Parathyroid adenoma (tissue), 2 donors: ENCODE measurements at regions not wholly inside any gene's neighbourhood (a gene's known extent, or its start where the extent isn't known, plus 50 kb on each side); places are given as distances from the start of the nearest gene placed in this dataset.

Experiments used
- H2AFZ ChIP-seq: fragments of 300-600 bp; sonication (generic); one replicate; pipeline ENCODE4 v1.7.0; 2017; ENCODE audit warnings: antibody characterized with exemption, mild to moderate bottlenecking
- H3K27ac ChIP-seq: fragments of 300-600 bp; sonication (generic); one replicate; pipeline ENCODE4 v1.7.0; 2017
- H3K27me3 ChIP-seq: fragments of 300-600 bp; sonication (generic); one replicate; pipeline ENCODE4 v1.7.0; 2017; ENCODE audit warnings: low read length; ENCODE audit not compliant: control insufficient read depth, insufficient read depth
- H3K36me3 ChIP-seq: fragments of 300-600 bp; sonication (generic); one replicate; pipeline ENCODE4 v1.7.0; 2017; ENCODE audit warnings: low read length; ENCODE audit not compliant: control insufficient read depth, insufficient read depth
- H3K4me1 ChIP-seq: fragments of 300-600 bp; sonication (generic); one replicate; pipeline ENCODE4 v1.7.0; 2017; ENCODE audit warnings: control low read depth
- H3K4me2 ChIP-seq: fragments of 300-600 bp; sonication (generic); one replicate; pipeline ENCODE4 v1.7.0; 2017; ENCODE audit warnings: low read length
- H3K4me3 ChIP-seq: fragments of 300-600 bp; sonication (generic); one replicate; pipeline ENCODE4 v1.7.0; 2017; ENCODE audit warnings: low read depth, low read length
- H3K79me2 ChIP-seq: fragments of 300-600 bp; sonication (generic); one replicate; pipeline ENCODE4 v1.7.0; 2017; ENCODE audit warnings: control low read depth
- H3K9ac ChIP-seq: fragments of 300-600 bp; sonication (generic); one replicate; pipeline ENCODE4 v1.7.0; 2017; ENCODE audit warnings: mild to moderate bottlenecking
- H3K9me3 ChIP-seq: fragments of 300-600 bp; sonication (generic); one replicate; pipeline ENCODE4 v1.7.0; 2017; ENCODE audit warnings: low read length; ENCODE audit not compliant: control insufficient read depth
- TF ChIP-seq, protein P1 (sequence below): fragments of 300-600 bp; sonication (generic); IDR thresholded peaks from one replicate; pipeline ENCODE4 v1.7.0; 2017; ENCODE audit warnings: antibody characterized with exemption, mild to moderate bottlenecking
- donor health status: primary hyperparathyroidism.

DNA sequence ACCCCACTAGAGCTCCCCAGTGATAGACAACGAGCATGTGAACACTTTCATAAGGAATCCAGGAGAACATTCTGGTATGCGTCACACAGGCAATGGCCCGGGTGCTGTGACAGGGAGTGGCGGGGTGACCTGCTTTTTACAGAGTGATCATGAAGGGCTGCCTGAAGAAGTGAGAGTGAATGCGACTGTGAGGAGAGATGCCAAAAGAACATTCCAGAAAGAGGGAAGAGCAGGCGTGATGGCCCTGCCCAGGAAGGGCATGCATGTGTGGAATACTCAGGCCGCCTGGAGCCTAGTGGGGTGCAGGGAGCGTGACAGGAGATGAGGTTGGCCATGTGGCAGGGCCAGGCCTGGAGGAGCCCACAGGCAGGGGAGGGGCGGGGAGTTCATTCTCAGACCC is 53.8 kb downstream of the FZD10 start:
- Histone ChIP-seq H3K27me3 (peaks cover 3% of the 10 kb centered on the region), H3K36me3 (no peaks in the 10 kb centered on the region), H3K9me3 (no peaks in the 10 kb centered on the region), H3K9ac (no peak overlapping the region), H3K4me1 (no peaks in the 10 kb centered on the region), H2AFZ (no peak overlapping the region), H3K4me3 (no peak overlapping the region), H3K79me2 (no peaks in the 10 kb centered on the region), H3K4me2 (no peak overlapping the region), H3K27ac (no peak overlapping the region)
- TF ChIP-seq, protein P1, sequence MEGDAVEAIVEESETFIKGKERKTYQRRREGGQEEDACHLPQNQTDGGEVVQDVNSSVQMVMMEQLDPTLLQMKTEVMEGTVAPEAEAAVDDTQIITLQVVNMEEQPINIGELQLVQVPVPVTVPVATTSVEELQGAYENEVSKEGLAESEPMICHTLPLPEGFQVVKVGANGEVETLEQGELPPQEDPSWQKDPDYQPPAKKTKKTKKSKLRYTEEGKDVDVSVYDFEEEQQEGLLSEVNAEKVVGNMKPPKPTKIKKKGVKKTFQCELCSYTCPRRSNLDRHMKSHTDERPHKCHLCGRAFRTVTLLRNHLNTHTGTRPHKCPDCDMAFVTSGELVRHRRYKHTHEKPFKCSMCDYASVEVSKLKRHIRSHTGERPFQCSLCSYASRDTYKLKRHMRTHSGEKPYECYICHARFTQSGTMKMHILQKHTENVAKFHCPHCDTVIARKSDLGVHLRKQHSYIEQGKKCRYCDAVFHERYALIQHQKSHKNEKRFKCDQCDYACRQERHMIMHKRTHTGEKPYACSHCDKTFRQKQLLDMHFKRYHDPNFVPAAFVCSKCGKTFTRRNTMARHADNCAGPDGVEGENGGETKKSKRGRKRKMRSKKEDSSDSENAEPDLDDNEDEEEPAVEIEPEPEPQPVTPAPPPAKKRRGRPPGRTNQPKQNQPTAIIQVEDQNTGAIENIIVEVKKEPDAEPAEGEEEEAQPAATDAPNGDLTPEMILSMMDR, result no peak

GRCh38 chr12:130218682-130219081 is 56.4 kb downstream of the FZD10 start:
- H2AFZ ChIP-seq, result no peak overlapping the region
- H3K4me1 ChIP-seq, result no peaks in the 10 kb centered on the region
- no peaks in the 10 kb centered on the region for H3K9me3 ChIP-seq
- TF ChIP-seq, protein P1, result no peak
- H3K4me2 ChIP-seq, result no peak overlapping the region
- no peak overlapping the region for H3K9ac ChIP-seq
- no peaks in the 10 kb centered on the region for H3K36me3 ChIP-seq
- no peak overlapping the region for H3K27ac ChIP-seq
- no peak overlapping the region for H3K4me3 ChIP-seq
- no peaks in the 10 kb centered on the region for H3K79me2 ChIP-seq
- H3K27me3 ChIP-seq, result peaks cover 3% of the 10 kb centered on the region

GRCh38 chr12:130219929-130220705 is 57.9 kb downstream of the FZD10 start:
- no peak overlapping the region for H3K4me2 ChIP-seq
- no peaks in the 10 kb centered on the region for H3K4me1 ChIP-seq
- H3K9me3 ChIP-seq, result no peaks in the 10 kb centered on the region
- H2AFZ ChIP-seq, result no peak overlapping the region
- H3K36me3 ChIP-seq, result no peaks in the 10 kb centered on the region
- H3K9ac ChIP-seq, result no peak overlapping the region
- no peak overlapping the region for H3K27ac ChIP-seq
- peaks cover 3% of the 10 kb centered on the region for H3K27me3 ChIP-seq
- TF ChIP-seq, protein P1, result no peak
- H3K4me3 ChIP-seq, result no peak overlapping the region
- no peaks in the 10 kb centered on the region for H3K79me2 ChIP-seq

GRCh38 chr12:130220706-130221100 is 58.4 kb downstream of the FZD10 start:
- no peak overlapping the region for H3K4me2 ChIP-seq
- H3K4me3 ChIP-seq, result no peak overlapping the region
- H3K79me2 ChIP-seq, result no peaks in the 10 kb centered on the region
- TF ChIP-seq, protein P1, result no peak
- H3K36me3 ChIP-seq, result no peaks in the 10 kb centered on the region
- H3K9ac ChIP-seq, result no peak overlapping the region
- no peaks in the 10 kb centered on the region for H3K9me3 ChIP-seq
- no peak overlapping the region for H3K27ac ChIP-seq
- no peaks in the 10 kb centered on the region for H3K4me1 ChIP-seq
- H2AFZ ChIP-seq, result no peak overlapping the region
- H3K27me3 ChIP-seq, result peaks cover 3% of the 10 kb centered on the region
